ENCODE measurements at regions not wholly inside any gene's neighbourhood (a gene's known extent, or its start where the extent isn't known, plus 50 kb on each side); places are given as distances from the start of the nearest gene placed in this dataset.

- intact Hi-C loops (cut with DNase I) = no loop called here
- H3K4me1 ChIP-seq = no peaks in the 10 kb centered on the region
- no peak overlapping the region for H3K27ac ChIP-seq
- H3K27me3 ChIP-seq = no peaks in the 10 kb centered on the region
- H3K4me3 ChIP-seq = no peak overlapping the region
- TF ChIP-seq POLR2A (IDR thresholded peaks at IDR 0.05) (no peak), CTCF (IDR thresholded peaks at IDR 0.05) (no peak)
- no peaks in the 10 kb centered on the region for H3K36me3 ChIP-seq
- ATAC-seq (no peak), DNase-seq (no peak)
- 86 to 90% (median 88%) methylated on average over 5 of the region's 5 CpGs for WGBS, 4 donors
- H3K9me3 ChIP-seq = no peaks in the 10 kb centered on the region
These were observed 1899.9 kb downstream of the NCAM2 start for GRCh38 chr21:22898051-22898665.

GRCh38 chr21:22900490-22900889 is 1902.3 kb downstream of the NCAM2 start:
- Histone ChIP-seq H3K9me3 (no peaks in the 10 kb centered on the region), H3K27ac (no peak overlapping the region), H3K4me3 (no peak overlapping the region), H3K36me3 (no peaks in the 10 kb centered on the region), H3K4me1 (no peaks in the 10 kb centered on the region), H3K27me3 (no peaks in the 10 kb centered on the region)
- 24 to 40% (median 34%) methylated on average over 2 of the region's 2 CpGs for WGBS, 4 donors
- intact Hi-C loops (cut with DNase I) = no loop called here
- DNase-seq = no peak
- TF ChIP-seq CTCF (IDR thresholded peaks at IDR 0.05) = no peak
- no peak for TF ChIP-seq POLR2A (IDR thresholded peaks at IDR 0.05)
- ATAC-seq = no peak

DNA sequence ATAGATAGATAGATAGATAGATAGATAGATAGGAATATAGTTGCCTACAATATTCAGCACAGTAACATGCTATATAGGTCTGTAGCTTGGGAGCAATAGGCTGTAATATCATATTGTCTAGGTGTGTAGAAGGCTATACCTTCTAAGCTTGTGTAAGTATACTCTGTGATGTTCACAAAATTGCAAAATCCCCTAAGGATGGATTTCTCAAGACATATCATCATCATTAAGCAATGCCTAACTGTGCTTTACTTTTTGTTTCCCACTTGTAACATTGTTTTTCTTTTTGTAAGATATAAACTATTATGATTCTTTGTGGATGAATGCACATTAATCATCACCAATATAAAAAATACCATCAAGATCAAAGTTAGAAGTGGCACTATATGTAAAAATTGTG is 1905.6 kb downstream of the NCAM2 start:
- ATAC-seq = no peak
- no peaks in the 10 kb centered on the region for H3K4me1 ChIP-seq

GRCh38 chr21:22904385-22904784 is 1906.2 kb downstream of the NCAM2 start:
- Histone ChIP-seq H3K4me3 (no peak overlapping the region), H3K36me3 (no peaks in the 10 kb centered on the region), H3K27me3 (no peaks in the 10 kb centered on the region), H3K4me1 (no peaks in the 10 kb centered on the region), H3K9me3 (no peaks in the 10 kb centered on the region), H3K27ac (no peak overlapping the region)
- WGBS, 4 donors = 66 to 79% (median 73%) methylated on average over 4 of the region's 4 CpGs
- ATAC-seq = no peak
- peak in 1 of 5 donors; percentile 10 for DNase-seq
- intact Hi-C loops (cut with DNase I) = no loop called here
- TF ChIP-seq CTCF (IDR thresholded peaks at IDR 0.05) (no peak), POLR2A (IDR thresholded peaks at IDR 0.05) (no peak)

More for the DNA sequence above, 1905.6 kb downstream of the NCAM2 start:
- no peaks in the 10 kb centered on the region for H3K9me3 ChIP-seq
- DNase-seq = no peak
- no peak overlapping the region for H3K27ac ChIP-seq
- TF ChIP-seq POLR2A (IDR thresholded peaks at IDR 0.05) = no peak
- TF ChIP-seq CTCF (IDR thresholded peaks at IDR 0.05) = no peak
- H3K36me3 ChIP-seq = no peaks in the 10 kb centered on the region
- H3K4me3 ChIP-seq = no peak overlapping the region
- intact Hi-C loops (cut with DNase I) = no loop called here
- no peaks in the 10 kb centered on the region for H3K27me3 ChIP-seq
